Tibial artery (tissue), 4 donors: ENCODE measurements at regions not wholly inside any gene's neighbourhood (a gene's known extent, or its start where the extent isn't known, plus 50 kb on each side); places are given as distances from the start of the nearest gene placed in this dataset.

Experiments
- DNase-seq, 2 donors: peaks; one replicate each; pipeline ENCODE4 v3.0.0-alpha.2; 2019
- H3K27ac ChIP-seq, 2 donors: fragments of 200-600 bp; sonication (generic) in 1 of 2; 1 replicate in 1 of 2; 2 replicates in 1 of 2; pipeline ENCODE4 v1.5.1; 2018 to 2019; ENCODE audit warnings: mild to moderate bottlenecking in 1 of 2
- H3K27me3 ChIP-seq, 2 donors: fragments of 200-600 bp; sonication (generic) in 1 of 2; one replicate each; pipeline versions ENCODE4 v1.5.1 to v1.6.0; 2016 to 2019
- H3K36me3 ChIP-seq, 3 donors: fragments of 200-600 bp; sonication (generic) in 2 of 3; one replicate each; pipeline ENCODE4 v1.5.1; 2016 to 2019; ENCODE audit warnings: mild to moderate bottlenecking in 2 of 3
- H3K4me1 ChIP-seq, 4 donors: fragments of 200-600 bp; sonication (generic) in 2 of 4; 1 replicate in 3 of 4; 2 replicates in 1 of 4; pipeline ENCODE4 v1.5.1; 2016 to 2019
- H3K4me3 ChIP-seq, 2 donors: fragments of 200-600 bp; sonication (generic) in 1 of 2; 1 replicate in 1 of 2; 2 replicates in 1 of 2; pipeline ENCODE4 v1.5.1; 2018 to 2019; ENCODE audit warnings: mild to moderate bottlenecking in 2 of 2
- H3K9me3 ChIP-seq, 3 donors: fragments of 200-600 bp; sonication (generic) in 1 of 3; one replicate each; pipeline ENCODE4 v1.5.1; 2016 to 2019
- CTCF ChIP-seq, 2 experiments: fragments of 200-600 bp in 1 of 2; fragments of 450-650 bp in 1 of 2; IDR thresholded peaks; one replicate each; pipeline ENCODE4 v1.5.1; 2017 to 2019; ENCODE audit warnings: antibody characterized with exemption in 2 of 2, mild to moderate bottlenecking in 1 of 2, moderate library complexity in 1 of 2
- intact Hi-C: fragments of 100-400 bp; cut with DNase I; formaldehyde crosslinking; loops from one replicate; pipeline ENCODE4 v1.15.0; 2023; ENCODE audit warnings: low total_unique reads

- Histone ChIP-seq H3K27ac (no peak overlapping the region), H3K27me3 (no peaks in the 10 kb centered on the region), H3K9me3 (no peaks in the 10 kb centered on the region), H3K4me3 (no peak overlapping the region), H3K4me1 (no peaks in the 10 kb centered on the region), H3K36me3 (no peaks in the 10 kb centered on the region)
- DNase-seq = no peak
- TF ChIP-seq CTCF (IDR thresholded peaks at IDR 0.05) = no peak
- intact Hi-C loops = no loop called here
Observed at GRCh38 chr6:155599160-155599559, 143.5 kb upstream of the NOX3 start.

DNA sequence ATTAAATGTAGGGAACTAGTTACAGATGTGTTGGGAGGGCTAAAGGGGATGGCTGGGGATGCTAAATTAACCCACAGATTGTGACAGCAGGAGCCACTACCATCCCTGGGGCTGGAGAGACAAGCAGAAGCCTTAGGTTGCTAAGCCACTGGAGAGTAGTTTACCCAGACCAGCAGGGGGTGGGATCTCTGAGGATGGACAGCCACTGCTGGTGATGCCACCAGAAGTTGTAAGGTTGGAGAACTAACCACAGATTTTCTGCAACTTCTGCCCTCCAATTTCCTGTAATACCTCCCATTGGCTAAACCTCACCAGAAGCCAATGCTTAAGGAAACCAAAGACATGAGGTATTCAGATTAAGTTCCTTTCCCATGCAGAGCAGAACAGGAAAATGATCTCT lies 139.6 kb upstream of the NOX3 start:
- no peaks in the 10 kb centered on the region for H3K27me3 ChIP-seq
- H3K4me3 ChIP-seq = no peak overlapping the region
- DNase-seq = no peak
- no peak overlapping the region for H3K27ac ChIP-seq
- H3K36me3 ChIP-seq = no peaks in the 10 kb centered on the region
- TF ChIP-seq CTCF (IDR thresholded peaks at IDR 0.05) = no peak
- H3K4me1 ChIP-seq = no peaks in the 10 kb centered on the region
- H3K9me3 ChIP-seq = no peaks in the 10 kb centered on the region
- intact Hi-C loops = no loop called here

GRCh38 chr6:155591741-155592140 lies 136.1 kb upstream of the NOX3 start:
- Histone ChIP-seq H3K4me3 (no peak overlapping the region), H3K9me3 (peaks cover 0 to 3% (median 0%) of the 10 kb centered on the region in 3 donors), H3K36me3 (no peaks in the 10 kb centered on the region), H3K4me1 (no peaks in the 10 kb centered on the region), H3K27ac (no peak overlapping the region), H3K27me3 (no peaks in the 10 kb centered on the region)
- no peak for DNase-seq
- intact Hi-C loops = no loop called here
- TF ChIP-seq CTCF (IDR thresholded peaks at IDR 0.05) = no peak

GRCh38 chr6:155589190-155589589 lies 133.6 kb upstream of the NOX3 start:
- TF ChIP-seq CTCF (IDR thresholded peaks at IDR 0.05) = no peak
- no peak for DNase-seq
- no peaks in the 10 kb centered on the region for H3K4me1 ChIP-seq
- peaks cover 0 to 3% (median 0%) of the 10 kb centered on the region in 3 donors for H3K9me3 ChIP-seq
- H3K4me3 ChIP-seq = no peak overlapping the region
- no peaks in the 10 kb centered on the region for H3K36me3 ChIP-seq
- no peak overlapping the region for H3K27ac ChIP-seq
- H3K27me3 ChIP-seq = no peaks in the 10 kb centered on the region
- intact Hi-C loops = no loop called here

GRCh38 chr6:155587817-155588216 lies 132.2 kb upstream of the NOX3 start:
- Histone ChIP-seq H3K9me3 (peaks cover 0 to 3% (median 0%) of the 10 kb centered on the region in 3 donors), H3K27me3 (no peaks in the 10 kb centered on the region), H3K36me3 (no peaks in the 10 kb centered on the region), H3K4me3 (no peak overlapping the region), H3K27ac (no peak overlapping the region), H3K4me1 (no peaks in the 10 kb centered on the region)
- no peak for DNase-seq
- no peak for TF ChIP-seq CTCF (IDR thresholded peaks at IDR 0.05)
- intact Hi-C loops = no loop called here

DNA sequence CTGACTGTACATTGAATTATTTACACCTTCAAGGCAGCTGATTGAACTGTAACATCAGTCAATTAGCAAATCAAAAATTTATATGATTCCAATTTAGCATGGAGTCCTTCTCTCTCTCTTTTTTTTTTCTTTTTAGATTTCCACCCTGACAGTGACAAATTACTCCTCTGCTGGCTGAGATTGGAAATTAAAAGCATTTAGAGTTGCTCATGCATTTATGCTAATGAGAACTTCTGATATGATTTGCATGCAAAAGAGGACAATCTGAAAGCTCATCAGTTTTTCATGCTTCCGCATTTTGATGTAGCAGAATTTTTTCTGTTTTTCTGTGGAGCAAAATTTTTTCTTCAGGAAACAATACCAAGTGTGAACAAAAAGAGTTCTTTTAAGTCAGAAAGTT lies 130.5 kb upstream of the NOX3 start:
- no peak for TF ChIP-seq CTCF (IDR thresholded peaks at IDR 0.05)

More for the DNA sequence above, 130.5 kb upstream of the NOX3 start:
- Histone ChIP-seq H3K9me3 (peaks cover 0 to 3% (median 0%) of the 10 kb centered on the region in 3 donors), H3K27me3 (no peaks in the 10 kb centered on the region), H3K4me1 (no peaks in the 10 kb centered on the region), H3K27ac (no peak overlapping the region), H3K36me3 (no peaks in the 10 kb centered on the region), H3K4me3 (no peak overlapping the region)
- no peak for DNase-seq
- intact Hi-C loops = no loop called here
